ENCODE measurements at regions not wholly inside any gene's neighbourhood (a gene's known extent, or its start where the extent isn't known, plus 50 kb on each side); places are given as distances from the start of the nearest gene placed in this dataset.

DNA sequence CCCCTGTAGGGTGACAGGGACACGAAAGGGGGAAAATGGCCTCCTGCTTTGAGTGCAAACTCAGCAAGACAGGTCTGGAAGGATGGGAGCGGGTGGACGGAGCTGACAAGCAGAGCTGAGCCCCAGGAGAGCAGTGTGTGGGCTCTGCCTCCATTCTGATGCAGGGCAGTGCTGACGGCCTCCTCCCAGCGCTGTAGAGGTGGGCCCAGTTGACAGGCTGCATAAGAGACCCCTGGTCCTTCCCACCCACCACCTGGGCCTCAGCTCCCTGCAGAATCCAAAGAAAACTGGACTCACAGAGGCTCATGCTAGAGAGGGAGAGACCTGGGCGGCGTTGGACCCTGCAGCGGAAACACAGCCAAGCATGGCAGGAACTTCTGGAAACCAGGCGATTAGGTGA lies 1113.4 kb downstream of the BRD1 start:
- intact Hi-C loops (cut with DNase I) = no loop called here
- ATAC-seq = no peak
- H3K27me3 ChIP-seq = peaks cover 0 to 19% of the 10 kb centered on the region in 2 donors
- H3K4me1 ChIP-seq = no peaks in the 10 kb centered on the region
- H3K9me3 ChIP-seq = peaks cover 0 to 7% of the 10 kb centered on the region in 2 donors
- DNase-seq = peak in 1 of 4 donors; percentile 39
- no peak overlapping the region for H3K27ac ChIP-seq
- TF ChIP-seq, protein P1, sequence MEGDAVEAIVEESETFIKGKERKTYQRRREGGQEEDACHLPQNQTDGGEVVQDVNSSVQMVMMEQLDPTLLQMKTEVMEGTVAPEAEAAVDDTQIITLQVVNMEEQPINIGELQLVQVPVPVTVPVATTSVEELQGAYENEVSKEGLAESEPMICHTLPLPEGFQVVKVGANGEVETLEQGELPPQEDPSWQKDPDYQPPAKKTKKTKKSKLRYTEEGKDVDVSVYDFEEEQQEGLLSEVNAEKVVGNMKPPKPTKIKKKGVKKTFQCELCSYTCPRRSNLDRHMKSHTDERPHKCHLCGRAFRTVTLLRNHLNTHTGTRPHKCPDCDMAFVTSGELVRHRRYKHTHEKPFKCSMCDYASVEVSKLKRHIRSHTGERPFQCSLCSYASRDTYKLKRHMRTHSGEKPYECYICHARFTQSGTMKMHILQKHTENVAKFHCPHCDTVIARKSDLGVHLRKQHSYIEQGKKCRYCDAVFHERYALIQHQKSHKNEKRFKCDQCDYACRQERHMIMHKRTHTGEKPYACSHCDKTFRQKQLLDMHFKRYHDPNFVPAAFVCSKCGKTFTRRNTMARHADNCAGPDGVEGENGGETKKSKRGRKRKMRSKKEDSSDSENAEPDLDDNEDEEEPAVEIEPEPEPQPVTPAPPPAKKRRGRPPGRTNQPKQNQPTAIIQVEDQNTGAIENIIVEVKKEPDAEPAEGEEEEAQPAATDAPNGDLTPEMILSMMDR (IDR thresholded peaks at IDR 0.05) = no peak
- no peak overlapping the region for H3K4me3 ChIP-seq
- H3K36me3 ChIP-seq = no peaks in the 10 kb centered on the region

DNA sequence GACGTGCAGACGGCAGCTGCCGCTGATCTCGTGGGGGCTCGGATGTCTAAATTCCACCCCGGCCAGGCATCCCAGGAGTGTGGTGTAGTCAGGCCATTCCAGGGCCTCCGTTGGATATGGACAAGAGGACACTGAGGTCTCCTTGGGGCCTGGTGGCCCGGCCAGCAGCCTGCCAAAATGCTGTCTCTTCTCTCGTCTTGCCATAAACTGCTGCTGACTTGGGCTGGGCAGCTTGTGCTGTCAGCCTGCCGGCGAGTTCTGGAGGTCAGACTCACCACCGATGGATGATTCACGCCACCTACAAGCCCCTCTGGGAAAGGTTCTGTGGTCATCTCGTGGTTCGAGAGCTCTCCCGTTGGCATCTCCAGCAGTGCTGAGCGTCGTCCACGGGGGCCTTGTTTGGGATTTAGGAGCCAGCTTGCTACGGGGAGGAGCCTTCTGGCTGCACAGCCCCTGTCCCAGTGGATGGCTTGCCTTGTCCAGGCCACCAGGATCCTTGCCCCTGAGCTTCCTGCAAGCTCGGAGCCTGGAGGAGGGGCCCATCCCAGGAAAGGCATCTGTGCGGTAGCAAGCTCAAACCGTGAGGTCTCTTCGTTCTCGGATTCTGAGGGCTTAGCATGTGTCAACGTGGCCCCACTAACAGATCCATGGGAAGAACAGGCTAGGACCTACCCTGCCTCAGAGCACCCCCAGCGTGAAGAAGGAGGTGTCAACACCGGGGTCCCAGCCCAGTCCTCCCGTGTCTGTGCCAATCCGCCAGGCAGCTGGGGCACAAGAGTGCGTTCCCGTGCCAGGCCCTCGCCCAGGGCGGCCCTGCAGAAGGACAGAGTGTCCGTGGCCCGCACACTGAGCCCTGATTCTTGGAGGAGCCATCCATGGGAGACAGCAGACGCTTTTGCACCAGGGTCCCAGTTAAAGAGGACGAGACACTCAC lies 1114.1 kb downstream of the BRD1 start:
- peak in 1 of 4 donors; percentile 70 for DNase-seq
- peaks cover 0 to 7% of the 10 kb centered on the region in 2 donors for H3K9me3 ChIP-seq
- TF ChIP-seq, protein P1 (IDR thresholded peaks at IDR 0.05) = no peak
- intact Hi-C loops (cut with DNase I) = no loop called here
- H3K4me3 ChIP-seq = no peak overlapping the region
- H3K27me3 ChIP-seq = peaks cover 0 to 13% of the 10 kb centered on the region in 2 donors
- no peaks in the 10 kb centered on the region for H3K4me1 ChIP-seq
- ATAC-seq = no peak
- H3K27ac ChIP-seq = no peak overlapping the region
- H3K36me3 ChIP-seq = no peaks in the 10 kb centered on the region

DNA sequence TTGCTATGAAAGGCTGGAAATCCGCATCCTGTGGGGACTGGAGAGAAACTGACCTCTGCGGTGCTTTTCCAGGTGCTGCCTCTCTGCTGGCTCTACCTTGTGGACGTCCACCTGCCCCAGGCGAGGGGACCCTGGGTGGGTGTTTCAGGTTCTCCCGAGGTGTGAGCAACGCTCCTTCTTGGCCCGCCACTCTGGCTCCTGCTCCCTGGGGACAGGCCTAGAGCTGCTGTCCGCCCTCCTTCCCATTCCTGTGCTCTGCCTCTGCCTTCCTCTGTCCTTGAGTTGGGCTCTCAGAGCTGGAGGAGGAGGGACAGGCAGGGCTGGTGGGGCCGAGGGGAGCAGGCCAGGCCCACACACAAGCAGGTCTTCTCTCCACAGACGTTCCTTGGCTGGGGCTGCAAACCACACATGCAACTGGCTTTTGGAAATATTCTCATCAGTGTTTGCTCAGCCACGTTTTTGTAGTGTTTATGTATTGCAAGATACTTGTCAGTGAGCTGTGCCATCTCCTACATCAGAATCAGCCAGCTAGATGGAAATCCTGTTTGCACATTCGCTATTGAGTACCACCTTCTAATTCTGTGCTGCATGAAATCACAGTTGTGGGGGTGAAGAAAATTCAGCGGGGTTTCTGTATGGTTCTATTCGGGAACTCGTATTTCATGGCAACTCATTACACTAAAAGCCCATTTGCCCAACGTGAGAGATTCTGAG lies 1115.0 kb downstream of the BRD1 start:
- no peak overlapping the region for H3K4me3 ChIP-seq
- no peak for ATAC-seq
- H3K27ac ChIP-seq = no peak overlapping the region
- H3K27me3 ChIP-seq = peaks cover 0 to 4% of the 10 kb centered on the region in 2 donors
- H3K36me3 ChIP-seq = no peaks in the 10 kb centered on the region
- peak in 2 of 4 donors; percentile 29 to 53 for DNase-seq
- intact Hi-C loops (cut with DNase I) = no loop called here
- TF ChIP-seq, protein P1 (IDR thresholded peaks at IDR 0.05) = no peak
- no peaks in the 10 kb centered on the region for H3K4me1 ChIP-seq
- peaks cover 0 to 7% of the 10 kb centered on the region in 2 donors for H3K9me3 ChIP-seq

DNA sequence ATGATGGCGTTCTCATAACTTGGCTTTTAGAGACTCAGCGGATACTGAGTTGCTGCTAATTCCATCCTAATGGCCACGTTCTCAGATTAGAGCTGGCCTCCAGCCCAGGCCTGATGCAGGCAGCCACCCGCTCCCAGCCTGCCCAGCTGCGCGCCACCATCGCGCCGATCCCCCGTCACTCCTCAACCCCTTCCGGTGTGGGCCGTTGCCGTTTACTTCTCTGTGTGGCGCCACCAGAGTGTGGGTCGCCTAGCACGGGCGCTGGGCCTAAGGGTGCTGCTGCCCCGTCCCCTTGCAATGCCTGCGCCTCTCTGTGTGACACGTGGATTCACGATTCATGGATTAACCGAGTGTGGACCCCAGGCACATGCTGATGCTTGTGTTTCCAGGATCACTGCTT lies 1116.0 kb downstream of the BRD1 start:
- Histone ChIP-seq H3K27ac (no peak overlapping the region), H3K27me3 (no peaks in the 10 kb centered on the region), H3K4me3 (no peak overlapping the region), H3K9me3 (peaks cover 0 to 7% of the 10 kb centered on the region in 2 donors), H3K36me3 (no peaks in the 10 kb centered on the region), H3K4me1 (no peaks in the 10 kb centered on the region)
- intact Hi-C loops (cut with DNase I) = no loop called here
- ATAC-seq (no peak), DNase-seq (peak in 2 of 4 donors; percentile 17 to 55)
- TF ChIP-seq, protein P1 (IDR thresholded peaks at IDR 0.05) = no peak

DNA sequence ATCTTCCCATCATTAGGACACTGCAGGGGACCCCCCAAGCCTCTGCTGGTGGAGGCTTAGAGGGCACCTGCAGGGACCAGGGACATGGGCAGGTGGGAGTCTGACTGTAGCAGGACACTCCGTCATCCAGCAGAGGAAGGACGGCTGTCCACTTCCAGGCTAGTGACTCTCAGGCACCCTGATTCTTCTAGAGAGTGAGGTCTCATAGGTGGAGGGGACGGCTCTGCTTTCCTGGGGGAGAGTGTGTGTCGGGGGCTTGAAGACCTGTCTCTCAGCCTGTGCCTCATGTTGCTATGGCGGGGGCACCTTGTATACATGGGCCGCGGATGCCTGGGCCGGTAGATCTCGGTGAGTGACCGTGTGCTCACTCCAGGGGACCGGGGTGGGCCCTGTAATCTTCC lies 1116.6 kb downstream of the BRD1 start:
- TF ChIP-seq, protein P1 (IDR thresholded peaks at IDR 0.05) = no peak
- no peaks in the 10 kb centered on the region for H3K27me3 ChIP-seq
- DNase-seq = peak in 2 of 4 donors; percentile 14 to 54
- intact Hi-C loops (cut with DNase I) = no loop called here
- peaks cover 0 to 4% of the 10 kb centered on the region in 2 donors for H3K9me3 ChIP-seq
- H3K4me3 ChIP-seq = no peak overlapping the region
- no peak overlapping the region for H3K27ac ChIP-seq
- ATAC-seq = no peak
- H3K4me1 ChIP-seq = no peaks in the 10 kb centered on the region
- H3K36me3 ChIP-seq = no peaks in the 10 kb centered on the region

Measured in left lung (tissue), 4 donors.